Skin of body (tissue), 2 donors: ENCODE measurements at regions not wholly inside any gene's neighbourhood (a gene's known extent, or its start where the extent isn't known, plus 50 kb on each side); places are given as distances from the start of the nearest gene placed in this dataset. TPM values are rescaled to one million over a fixed set of nuclear protein-coding genes. Genes with fewer than 3 reads are reported as not detected.
"Not testable (repeated sequence)": the region's sequence is repeated elsewhere in the genome, so short reads cannot be mapped to it uniquely, and the experiment has no call there.

Source experiments
- DNase-seq: peaks from one replicate; lab custom pipeline; 2025; lab: John Stamatoyannopoulos, UW
- small RNA-seq: library from RNA; depleted of rRNA; stranded (forward); fragments of <200 nt; gene quantifications from one replicate; pipeline ENCODE3, GENCODE V24; 2014; ENCODE audit warnings: low replicate concordance

- no peak for DNase-seq
Measured at GRCh38 chr11:83403691-83404389, 117.7 kb upstream of the CCDC90B start.

- DNase-seq = no peak
Measured at GRCh38 chr11:83401506-83402225, 115.5 kb upstream of the CCDC90B start.

GRCh38 chr11:83394331-83394730, 108.2 kb upstream of the CCDC90B start:
- no peak for DNase-seq

GRCh38 chr11:83392556-83392955, 106.4 kb upstream of the CCDC90B start:
- DNase-seq = no peak

- no peak for DNase-seq
Measured at GRCh38 chr11:83389975-83390374, 103.8 kb upstream of the CCDC90B start.

GRCh38 chr11:83383838-83384237, 97.7 kb upstream of the CCDC90B start:
- DNase-seq = not testable (repeated sequence)

GRCh38 chr11:83374311-83374710, 88.1 kb upstream of the CCDC90B start:
- DNase-seq = no peak

GRCh38 chr11:83371489-83371888, 85.3 kb upstream of the CCDC90B start:
- DNase-seq = no peak

GRCh38 chr11:83367745-83368144, 81.6 kb upstream of the CCDC90B start:
- DNase-seq = no peak

- no peak for DNase-seq
Measured at GRCh38 chr11:83364500-83365045, 78.4 kb upstream of the CCDC90B start.

- no peak for DNase-seq
Measured at GRCh38 chr11:83363312-83363711, 77.1 kb upstream of the CCDC90B start.

GRCh38 chr11:83361831-83362230, 75.7 kb upstream of the CCDC90B start:
- DNase-seq = no peak

GRCh38 chr11:83355391-83355790, 69.2 kb upstream of the CCDC90B start:
- no peak for DNase-seq

GRCh38 chr11:83350187-83350586, 64.0 kb upstream of the CCDC90B start:
- no peak for DNase-seq

GRCh38 chr11:83349296-83349695, 63.1 kb upstream of the CCDC90B start:
- DNase-seq = peak; percentile 35

GRCh38 chr11:83346706-83347105, 60.5 kb upstream of the CCDC90B start:
- not testable (repeated sequence) for DNase-seq

- not testable (repeated sequence) for DNase-seq
Measured at GRCh38 chr11:83344521-83344920, 58.4 kb upstream of the CCDC90B start.

- DNase-seq = no peak
Measured at GRCh38 chr11:83336993-83337392, 50.8 kb upstream of the CCDC90B start.

Small RNA genes in the stretch of these regions (small RNA-seq; reads per million reads assigned to genes)
- not detected for gene RF01974
